Stimulated activated CD4-positive, alpha-beta T cell treated with anti-CD3 and anti-CD28 coated beads, Interleukin-2, amount 100 ng/mL, for 48 hours (primary cell): ENCODE measurements at regions not wholly inside any gene's neighbourhood (a gene's known extent, or its start where the extent isn't known, plus 50 kb on each side); places are given as distances from the start of the nearest gene placed in this dataset.

Source experiments
- DNase-seq, 2 donors: peaks; one replicate each; pipeline ENCODE4 v3.0.0-alpha.2; 2020

DNA sequence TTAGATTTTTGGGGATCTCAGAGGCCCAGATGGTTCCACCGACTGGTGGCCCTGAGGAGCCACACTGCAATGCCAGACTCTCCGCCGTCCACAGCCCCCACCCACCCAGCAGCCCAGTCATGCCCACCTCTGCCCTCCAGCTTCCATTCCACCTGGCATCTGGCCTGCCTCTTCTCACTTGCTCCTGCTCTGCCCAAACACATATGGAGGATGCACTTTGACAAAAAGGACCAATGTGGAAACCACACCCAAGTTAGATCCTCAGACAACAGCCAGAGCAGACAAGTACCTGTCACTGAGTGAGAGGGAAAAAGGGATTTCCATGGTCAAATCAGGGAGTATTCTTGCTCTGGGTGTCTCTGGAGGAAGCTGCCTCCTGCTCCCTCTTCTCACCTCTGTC, 120.6 kb upstream of the NXT1 start:
- DNase-seq, result no peak

DNA sequence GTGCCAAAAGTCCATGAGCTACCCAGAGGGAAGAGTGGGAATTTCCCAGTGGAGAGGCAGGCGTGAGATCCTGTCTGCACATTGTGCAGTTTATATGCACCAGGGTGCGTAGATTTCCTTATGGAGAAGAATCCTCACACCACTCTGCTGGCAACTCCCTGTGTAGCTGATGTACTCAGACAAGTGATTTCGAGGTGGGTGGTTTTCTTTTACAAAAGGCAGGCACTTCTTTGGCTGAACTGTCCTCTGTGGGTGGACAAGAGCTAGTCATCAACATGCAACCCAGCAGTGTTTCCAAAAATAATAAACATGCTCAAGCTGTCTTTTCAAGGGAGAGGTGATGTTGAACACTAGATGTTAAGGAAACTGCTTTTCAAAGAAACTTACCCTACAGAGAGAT, 121.7 kb upstream of the NXT1 start:
- DNase-seq, result no peak

DNA sequence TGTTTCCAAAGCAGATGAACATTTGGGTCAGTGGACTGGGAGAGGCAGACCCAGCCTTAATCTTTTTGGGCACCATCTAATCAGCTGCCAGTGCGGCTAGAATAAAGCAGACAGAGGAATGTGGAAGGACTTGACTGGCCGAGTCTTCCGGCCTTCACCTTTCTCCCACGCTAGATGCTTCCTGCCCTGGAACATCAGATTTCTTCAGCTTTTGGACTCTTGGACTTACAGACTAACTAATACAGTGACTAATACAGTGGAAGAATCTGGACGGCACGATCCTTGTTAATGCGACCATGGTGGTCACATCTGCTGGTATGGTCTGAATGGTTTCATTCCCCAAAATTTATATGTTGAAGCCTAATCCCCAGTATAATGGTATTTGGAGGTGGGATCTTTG, 122.6 kb upstream of the NXT1 start:
- no peak for DNase-seq

DNA sequence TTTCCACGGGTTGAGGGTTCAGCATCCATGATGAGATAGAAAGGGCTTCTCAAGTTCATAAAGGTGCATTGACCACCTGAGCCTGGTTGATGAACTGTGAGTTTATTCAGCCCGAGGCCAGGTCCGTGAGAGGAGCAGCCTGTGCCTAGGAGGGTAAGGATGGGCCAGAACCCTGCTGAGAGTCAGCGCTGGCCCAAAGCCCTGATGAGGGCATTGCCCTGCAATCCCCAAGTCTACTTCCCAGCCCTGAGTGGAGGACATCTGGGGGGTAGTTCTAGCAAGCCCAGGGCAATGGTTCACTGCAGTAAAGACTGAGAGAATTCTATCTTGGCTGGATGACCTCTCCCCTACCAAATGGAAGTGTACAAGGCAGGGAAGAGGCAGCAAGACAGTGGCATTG, 123.3 kb upstream of the NXT1 start:
- DNase-seq, result no peak

DNA sequence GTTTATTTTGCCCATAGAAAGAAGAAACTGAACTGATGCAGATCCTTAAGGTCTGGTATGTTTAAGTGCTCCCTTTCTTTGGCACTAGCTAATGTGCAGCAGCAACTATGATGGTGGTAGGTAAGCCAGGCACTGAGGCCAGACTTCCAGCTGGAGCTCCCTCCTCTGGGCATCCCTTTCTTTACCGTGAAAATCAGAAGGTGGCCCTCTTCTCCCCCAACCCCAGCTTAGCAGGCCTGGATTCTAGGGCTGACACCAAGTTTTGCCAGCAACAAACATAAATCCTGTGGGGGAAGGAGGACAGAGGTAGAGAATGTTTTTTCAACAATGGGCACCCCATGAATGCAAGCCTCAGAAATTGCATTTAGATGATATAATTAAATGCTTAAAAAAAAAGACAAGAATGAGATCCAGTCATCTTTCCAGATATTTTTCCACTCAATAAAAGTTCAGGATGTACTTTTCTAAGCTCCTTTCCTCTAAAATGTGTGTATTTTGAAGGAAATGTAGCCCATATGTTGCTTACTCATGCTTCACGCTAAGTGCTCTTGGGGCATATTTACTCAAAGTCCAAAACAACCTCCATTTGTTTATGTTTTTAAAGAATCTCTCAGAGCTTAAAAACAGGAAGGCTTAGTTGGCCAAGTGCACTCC, 123.9 kb upstream of the NXT1 start:
- DNase-seq, result no peak

DNA sequence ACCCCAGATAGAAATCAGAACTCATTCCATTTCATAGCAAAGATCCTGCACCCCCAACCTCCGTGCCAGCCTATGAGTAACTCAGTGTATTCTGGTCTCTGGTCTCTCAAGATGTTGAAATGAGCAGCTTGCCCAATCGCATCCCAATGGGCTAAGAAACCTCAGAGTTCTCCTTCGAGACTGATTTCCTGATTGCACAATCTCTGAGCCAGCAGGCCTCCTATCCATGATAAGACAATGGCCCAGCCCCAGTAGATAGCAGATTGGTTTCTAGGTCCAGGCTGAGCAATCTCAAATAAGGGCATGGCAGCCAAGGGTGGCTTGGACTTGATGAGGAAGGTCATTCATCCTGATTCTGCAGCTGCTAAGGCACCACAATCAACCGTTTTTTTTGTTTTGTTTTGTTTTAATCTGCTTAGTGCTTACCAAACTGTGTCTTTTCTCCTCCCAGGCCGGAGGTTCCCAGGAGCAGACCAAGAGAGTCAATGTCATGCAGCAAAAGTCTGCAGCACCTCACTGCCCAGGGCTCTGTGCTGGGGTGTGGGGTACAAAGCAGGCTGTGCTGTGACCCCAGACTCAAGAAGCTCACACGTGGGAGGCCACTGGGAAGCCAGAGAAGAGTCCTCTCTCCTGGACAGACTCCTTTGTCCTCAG, 125.1 kb upstream of the NXT1 start:
- DNase-seq, result no peak

GRCh38 chr20:23224806-23225205, 125.8 kb upstream of the NXT1 start:
- DNase-seq, result no peak

DNA sequence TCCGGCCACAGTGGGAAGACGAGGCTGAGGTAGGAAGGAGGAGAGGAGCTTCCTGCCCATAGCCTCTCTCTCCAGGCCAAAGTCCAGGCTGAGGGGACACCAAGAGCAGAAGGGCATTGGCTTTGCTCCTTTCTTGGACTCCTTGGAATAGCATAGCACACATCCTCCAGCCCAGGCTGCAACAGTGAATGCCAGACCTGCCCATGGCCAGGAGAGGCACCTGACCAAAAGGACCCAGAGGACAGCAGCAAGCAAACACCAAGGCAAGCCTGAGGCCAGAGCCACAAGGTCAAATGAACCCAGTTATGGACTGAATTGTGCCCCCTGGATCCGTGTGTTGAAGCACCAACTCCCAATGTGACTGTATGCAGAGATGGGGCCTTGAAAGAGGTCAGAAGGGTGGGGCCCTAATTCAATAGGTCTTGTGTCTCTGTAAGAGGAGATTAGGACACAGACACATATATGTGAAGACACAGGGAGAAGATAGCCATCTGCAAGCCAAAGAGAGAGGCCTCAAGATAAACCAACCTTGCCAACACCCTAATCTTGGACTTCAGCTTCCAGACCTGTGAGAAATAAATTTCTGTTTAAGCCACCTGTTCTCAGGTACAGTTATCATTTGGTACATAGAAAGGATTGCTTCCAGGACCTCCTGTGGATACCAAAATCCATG, 126.5 kb upstream of the NXT1 start:
- DNase-seq, result no peak

DNA sequence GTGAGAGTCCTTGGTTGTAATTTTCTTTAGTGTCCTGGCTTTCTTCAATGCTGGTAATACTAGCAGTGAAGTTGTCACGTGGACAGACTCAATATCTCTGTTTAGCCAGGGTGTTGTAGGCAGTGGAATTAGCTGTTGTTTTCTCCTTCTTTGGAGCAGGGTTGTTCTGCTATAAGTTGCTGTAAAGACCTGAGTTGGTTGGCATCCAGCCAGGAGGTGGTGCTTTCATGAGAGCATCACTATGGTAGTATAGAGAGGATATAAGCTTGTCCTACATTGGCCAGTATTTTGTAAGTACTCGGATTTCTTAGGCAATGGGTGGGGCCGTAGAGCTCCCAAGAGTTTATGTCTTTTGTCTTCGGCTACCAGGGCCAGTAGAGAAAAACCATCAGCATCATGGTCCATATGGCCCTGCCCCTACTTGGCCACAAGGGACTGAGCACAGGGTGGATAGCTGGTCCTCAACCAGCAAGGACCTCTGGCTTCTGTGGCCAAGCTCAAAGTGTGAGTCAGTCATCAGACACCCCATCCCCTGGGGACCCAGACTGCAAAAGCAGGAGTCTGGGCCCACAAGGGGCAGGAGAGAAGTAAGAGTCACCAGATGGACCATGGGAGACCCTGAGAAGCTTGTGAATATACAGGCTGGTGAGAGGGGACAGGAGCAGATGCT, 127.9 kb upstream of the NXT1 start:
- DNase-seq, result no peak

DNA sequence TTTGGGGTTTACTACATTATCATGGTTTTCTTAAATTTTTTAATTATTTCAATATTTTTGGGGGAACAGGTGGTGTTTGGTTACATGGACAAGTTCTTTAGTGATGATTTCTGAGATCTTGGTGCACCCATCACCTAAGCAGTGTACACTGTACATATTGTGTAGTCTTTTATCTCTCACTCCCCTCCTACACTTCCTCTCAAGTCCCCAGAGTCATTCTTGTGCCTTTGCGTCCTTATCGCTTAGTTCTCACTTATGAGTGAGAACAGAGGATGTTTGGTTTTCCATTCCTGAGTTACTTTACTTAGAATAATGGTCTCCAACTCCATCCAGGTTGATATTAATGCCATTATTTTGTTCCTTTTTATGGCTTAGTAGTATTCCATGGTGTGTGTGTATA, 130.9 kb upstream of the CD93 start:
- no peak for DNase-seq

DNA sequence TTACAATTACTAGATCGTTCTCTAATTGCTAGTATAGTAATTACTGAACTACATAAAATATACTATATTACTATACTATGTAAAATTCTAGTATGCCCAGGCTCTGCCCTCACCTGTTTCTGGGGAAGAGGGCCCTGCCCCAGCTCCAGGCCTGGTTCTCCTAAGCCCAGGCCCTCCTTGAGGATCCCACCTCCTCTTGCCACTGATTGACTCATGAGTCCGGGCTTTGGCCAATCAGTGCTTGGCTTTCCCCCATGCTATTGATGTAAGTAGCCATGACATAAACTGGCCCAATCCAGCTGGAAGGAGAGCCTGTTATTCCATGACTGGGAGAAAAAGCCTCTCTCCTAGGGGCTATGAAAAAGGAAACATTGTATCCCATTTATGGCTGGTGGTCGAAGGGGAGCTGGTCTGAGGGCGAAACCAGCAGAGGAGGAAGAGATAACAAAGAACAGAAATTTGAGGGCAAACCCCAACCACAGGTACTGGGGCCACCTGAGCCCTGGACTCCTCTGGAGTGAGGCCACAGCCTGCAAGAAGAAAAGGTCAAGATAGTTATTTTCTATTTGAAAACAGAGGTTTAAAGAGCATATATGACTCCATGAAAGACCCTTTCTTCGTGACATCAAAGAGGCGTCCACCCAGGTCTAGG, 129.3 kb upstream of the CD93 start:
- DNase-seq, result no peak

DNA sequence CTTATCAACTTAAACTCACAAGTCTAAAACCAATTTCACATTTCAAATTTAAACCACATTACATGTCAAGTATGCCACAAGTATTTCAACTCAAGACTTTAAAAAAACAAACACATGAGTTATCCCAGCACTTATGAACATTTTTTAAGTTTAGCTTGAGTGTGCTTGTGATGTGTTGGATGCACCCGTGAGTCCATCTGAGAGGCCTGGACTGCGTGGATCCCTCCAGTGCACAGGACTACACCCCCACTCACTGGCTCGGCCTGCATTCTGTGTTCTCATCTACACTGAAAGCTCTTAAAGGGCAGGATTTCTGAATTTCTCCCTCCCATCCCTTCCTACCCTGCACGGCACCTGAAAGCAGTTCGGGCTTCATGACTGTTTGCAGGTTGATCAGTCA, 128.8 kb upstream of the CD93 start:
- no peak for DNase-seq

DNA sequence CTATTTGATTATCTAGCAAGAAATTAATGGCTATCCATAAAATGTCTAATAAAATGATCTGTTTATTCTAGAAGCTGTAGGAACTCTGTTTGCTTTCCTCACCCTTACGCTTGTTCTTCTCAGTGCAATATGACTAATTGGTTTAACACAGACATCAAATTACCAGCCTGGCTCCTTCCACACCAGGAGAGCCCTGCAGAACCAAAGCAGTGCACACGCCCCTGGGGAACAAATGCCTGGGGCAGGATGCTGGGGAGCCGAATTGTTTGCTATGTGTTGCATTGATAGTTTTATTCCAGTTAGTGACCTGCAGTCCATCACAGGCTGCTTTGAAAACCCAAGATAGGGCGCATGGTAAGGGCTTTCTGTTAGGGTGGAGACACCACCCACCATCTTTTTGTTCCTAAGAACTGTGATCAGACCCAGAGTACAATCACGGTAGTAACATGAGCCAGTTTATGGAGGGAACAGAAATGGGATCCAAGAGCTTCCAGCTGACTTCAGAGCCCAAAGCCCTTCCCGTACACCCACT, 126.4 kb upstream of the CD93 start:
- DNase-seq, result no peak

DNA sequence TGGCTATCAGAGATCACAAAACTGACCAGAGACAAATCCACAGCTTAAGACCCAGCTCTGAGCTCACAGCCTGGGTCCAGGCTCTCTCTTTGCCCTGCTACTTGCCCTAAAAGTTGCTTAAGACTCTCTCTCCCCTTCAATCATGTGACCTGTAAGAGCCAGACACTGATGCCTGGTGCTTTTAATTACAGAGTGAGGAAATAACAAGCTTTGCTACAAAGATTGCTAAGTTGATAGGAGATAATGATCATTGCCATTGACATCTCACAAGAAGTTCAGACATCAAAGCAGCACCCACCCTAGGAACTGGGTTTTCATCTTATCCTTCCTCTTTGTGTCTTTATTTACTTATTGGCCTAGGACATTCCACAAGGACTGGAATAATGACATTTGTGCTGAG, 125.9 kb upstream of the CD93 start:
- no peak for DNase-seq

- no peak for DNase-seq
Measured at GRCh38 chr20:23211164-23211563, 125.0 kb upstream of the CD93 start.

- no peak for DNase-seq
Measured at GRCh38 chr20:23207826-23208540, 121.9 kb upstream of the CD93 start.

DNA sequence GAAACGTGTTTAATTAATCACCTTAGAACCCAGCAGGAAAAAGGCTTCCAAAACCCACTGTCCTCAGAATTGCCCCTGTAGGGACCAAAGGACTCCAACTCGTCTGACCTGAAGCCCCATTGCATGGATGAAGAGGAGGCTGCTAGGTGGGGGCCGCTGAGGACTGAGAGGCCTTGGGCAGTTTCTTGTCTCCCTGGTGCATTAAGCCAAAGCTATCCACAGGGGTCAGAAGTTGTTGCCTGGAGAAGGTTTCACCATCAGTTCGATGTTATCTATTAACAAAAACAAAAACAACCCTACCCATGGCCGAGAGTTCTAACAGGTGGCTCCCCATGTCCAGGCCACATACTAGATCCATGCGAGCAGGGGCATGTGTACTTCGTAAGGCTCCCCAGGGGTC, 120.9 kb upstream of the CD93 start:
- DNase-seq, result no peak

GRCh38 chr20:23206061-23206460, 119.9 kb upstream of the CD93 start:
- DNase-seq, result no peak

DNA sequence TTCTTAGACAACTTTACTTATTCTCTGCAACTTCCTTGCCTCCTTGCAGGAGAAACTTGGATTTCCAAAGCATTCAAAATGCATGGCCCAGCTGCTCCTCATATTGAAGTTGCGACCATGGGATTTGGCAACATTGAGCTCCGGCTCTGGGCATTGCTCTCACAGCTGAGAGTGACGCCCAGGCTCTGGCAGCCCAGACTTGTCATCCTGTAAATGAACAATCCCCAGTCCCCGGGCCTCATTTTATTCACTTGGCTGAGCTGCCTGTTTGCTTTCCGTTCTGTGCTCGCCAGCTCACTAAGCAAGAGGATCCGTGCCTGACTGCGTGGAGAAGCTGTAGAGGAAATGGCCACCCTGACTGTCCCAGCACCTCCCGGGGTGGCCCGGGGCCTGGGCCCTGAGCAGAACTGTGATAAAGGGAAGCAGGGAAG, 119.5 kb upstream of the CD93 start:
- no peak for DNase-seq

DNA sequence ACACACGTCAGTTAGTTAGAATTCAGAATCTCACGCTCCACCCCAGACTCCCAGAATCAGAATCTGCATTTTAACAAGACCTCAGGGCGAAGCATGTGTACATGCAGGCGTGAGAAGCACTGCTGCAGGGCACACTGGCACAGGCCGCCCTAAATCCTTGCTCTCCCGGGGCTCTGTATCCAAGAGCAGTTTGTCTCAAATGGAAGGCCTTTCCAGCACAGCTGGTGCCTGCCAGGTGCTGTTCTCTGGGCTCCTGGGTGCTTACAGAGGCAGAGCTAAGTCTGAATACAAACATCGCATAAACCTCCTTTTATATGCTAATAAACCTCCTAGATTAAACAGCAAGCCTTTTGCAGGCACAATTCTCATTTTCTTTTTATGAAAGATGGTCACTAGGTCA, 119.1 kb upstream of the CD93 start:
- no peak for DNase-seq

DNA sequence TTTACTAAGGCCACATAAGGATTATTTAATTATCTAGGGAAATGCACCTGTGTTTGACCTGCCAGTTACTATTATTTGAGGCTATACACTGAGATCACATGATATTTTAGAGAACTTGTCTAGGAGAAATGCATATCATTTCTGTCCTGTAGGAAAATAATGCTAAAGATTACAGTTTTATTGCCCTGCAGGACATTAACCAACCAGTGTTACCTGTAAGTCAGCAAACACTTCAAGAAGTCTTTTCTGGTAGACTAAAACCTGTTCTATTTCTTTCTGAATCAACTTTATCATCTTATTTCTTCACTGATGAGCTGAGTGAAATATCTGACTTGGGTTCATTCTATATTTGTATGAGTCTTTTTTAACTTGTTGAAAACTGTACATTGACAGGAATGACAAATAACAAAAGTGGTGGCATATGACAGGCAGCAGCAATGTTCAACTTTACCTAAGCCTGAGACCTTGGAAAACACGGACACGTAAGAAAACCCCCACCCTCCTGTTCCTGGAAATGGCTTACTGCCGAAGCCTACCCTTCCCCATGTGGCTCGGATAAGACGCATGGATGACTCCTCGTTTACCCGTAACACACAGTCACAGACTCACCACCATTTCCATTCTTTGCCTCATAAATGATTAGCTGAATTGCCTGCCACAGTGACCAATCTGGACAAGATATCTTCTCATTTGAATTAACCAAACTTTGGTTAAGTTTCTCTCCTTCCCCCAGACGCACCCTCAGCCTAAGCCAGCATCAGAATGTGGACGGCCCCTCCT, 118.0 kb upstream of the CD93 start:
- no peak for DNase-seq

DNA sequence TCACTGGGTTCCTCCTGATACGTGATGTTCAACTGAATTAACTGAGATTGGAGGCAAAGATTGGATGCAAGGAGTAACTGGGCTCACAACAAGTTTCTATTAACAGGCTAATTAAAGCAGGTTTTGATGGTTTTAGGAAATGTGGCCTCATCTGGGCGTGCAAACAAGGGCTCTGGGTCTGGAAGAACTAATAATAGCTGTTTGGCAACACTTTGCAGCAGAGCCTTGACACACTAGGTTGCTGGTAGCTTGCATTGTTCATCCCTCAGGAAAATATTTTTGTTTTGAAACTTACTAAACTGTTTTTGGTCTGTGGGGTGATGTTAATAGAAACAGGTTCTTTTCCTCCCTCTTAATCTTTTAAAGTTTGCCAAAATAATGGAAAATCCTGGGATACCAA, 117.2 kb upstream of the CD93 start:
- DNase-seq, result no peak
